ENCODE measurements at regions not wholly inside any gene's neighbourhood (a gene's known extent, or its start where the extent isn't known, plus 50 kb on each side); places are given as distances from the start of the nearest gene placed in this dataset.

GRCh38 chr6:11292594-11293236 is 60.2 kb upstream of the NEDD9 start:
- no peak for DNase-seq

- DNase-seq: no peak
Observed at GRCh38 chr6:11292091-11292490, 59.6 kb upstream of the NEDD9 start.

DNA sequence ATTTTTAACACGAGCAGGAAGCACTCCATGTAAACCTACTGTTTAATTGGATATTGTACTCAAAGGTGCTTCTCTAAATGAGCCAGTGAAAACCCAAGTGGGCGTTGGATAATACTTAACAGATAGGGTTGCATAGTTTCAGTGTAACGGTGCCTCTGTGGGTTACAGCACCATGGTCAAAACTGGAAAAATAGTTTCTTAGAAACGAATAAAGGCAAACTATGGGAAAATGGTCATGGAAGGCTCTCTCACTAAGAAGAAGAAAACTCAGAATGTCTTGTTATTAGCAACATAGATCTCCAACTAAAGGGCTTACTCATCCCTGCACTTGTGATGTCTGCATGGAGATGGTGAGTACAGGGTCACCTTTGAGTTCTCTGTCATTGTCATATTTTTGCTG is 59.1 kb upstream of the NEDD9 start:
- DNase-seq: no peak

DNA sequence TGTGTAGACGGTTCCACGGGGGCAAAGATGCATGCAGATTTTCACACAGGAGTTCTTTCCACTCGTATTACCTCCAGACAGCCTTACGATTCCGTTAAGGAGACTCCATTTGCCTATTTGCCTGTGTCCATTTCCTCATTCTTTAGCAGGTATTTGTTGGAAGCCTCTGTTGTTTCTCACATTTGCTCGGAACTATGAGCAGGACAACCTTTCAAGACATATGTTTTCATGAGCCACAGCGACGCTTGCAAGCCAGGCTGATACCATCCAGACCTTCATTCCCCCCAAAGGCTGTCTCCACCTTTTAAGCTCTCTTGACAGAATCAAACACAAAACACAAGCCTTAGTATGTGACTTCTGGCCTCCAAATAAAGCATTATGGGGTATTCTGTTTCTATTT is 57.6 kb upstream of the NEDD9 start:
- DNase-seq: no peak

DNA sequence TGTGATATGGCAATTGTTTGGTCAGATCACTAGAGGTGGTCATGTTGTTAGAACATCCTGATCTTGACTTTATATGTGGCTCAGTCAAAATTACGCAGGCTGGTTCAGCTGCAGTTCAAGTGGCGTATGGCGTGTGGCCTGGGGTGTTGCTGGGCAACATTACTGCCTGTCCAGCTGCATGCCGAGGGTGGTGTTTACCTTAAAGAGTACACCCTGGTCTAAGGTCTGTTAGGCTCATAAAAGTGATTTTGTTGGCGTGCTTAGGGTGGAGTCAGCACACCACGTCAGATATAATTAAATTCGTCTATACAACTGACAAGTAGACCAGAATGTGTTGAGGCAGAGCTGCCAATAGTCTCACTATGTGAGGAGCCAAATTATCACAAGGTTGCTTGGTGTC is 55.6 kb upstream of the NEDD9 start:
- no peak for DNase-seq

- no peak for DNase-seq
Observed at GRCh38 chr6:11284996-11285395, 52.5 kb upstream of the NEDD9 start.

DNA sequence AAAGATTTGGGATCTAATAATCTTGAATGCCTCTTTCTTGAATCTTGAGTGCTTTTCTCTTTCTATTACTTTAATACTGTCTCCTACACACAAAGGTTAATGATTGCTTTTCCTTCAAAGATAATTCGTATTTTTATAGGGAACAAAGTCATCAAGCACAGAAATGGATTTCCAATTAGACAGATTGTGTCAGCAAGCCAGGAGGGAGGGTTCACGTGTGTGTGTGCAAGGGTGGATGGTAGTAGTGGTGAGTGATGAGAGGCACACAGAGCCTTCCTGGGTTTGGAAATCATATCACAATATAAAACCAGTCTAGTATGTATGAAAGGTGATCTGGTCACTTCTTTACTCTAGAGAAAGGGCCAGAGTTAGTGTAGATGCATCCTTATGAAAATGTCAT is 51.2 kb upstream of the NEDD9 start:
- DNase-seq: no peak

DNA sequence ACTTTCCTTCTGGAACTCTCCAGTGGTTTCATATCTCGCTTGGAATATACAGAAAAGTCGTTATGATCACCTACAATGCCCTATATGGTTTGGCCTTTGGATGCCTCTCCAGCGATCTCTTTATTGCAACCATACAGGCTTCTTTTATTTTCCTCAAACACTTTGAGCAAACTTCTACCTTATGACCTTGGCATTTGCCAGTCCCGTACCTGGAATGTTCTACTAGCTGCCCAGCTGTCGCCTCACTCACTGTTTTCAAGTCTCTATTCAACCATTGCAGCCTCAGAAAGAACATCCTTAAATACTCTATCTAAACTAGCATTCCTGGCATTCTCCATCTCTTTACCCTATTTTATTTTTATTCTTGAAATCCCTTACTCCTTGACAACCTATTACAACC is 50.4 kb upstream of the NEDD9 start:
- DNase-seq: no peak
